HG02852 (cell line): ENCODE measurements at regions not wholly inside any gene's neighbourhood (a gene's known extent, or its start where the extent isn't known, plus 50 kb on each side); places are given as distances from the start of the nearest gene placed in this dataset.
"Not testable (repeated sequence)": the region's sequence is repeated elsewhere in the genome, so short reads cannot be mapped to it uniquely, and the experiment has no call there.

Experiments used
- ATAC-seq: cut with Tn5 transposase; IDR thresholded peaks from one replicate; pipeline ENCODE4 v1.9.1; 2021; ENCODE audit warnings: mild to moderate bottlenecking, moderate library complexity; ENCODE audit not compliant: unreplicated experiment

- ATAC-seq = no peak
Measured at GRCh38 chr9:16267281-16268066, 603.0 kb downstream of the BNC2 start.

GRCh38 chr9:16268067-16268881 is 602.2 kb downstream of the BNC2 start:
- ATAC-seq = no peak

- no peak for ATAC-seq
Measured at GRCh38 chr9:16271967-16272366, 598.5 kb downstream of the BNC2 start.

- ATAC-seq = no peak
Measured at GRCh38 chr9:16272776-16273175, 597.7 kb downstream of the BNC2 start.

- no peak for ATAC-seq
Measured at GRCh38 chr9:16275795-16276624, 594.5 kb downstream of the BNC2 start.

- no peak for ATAC-seq
Measured at GRCh38 chr9:16276866-16277265, 593.6 kb downstream of the BNC2 start.

- no peak for ATAC-seq
Measured at GRCh38 chr9:16277471-16277960, 593.0 kb downstream of the BNC2 start.

GRCh38 chr9:16278326-16278999 is 592.0 kb downstream of the BNC2 start:
- no peak for ATAC-seq

- no peak for ATAC-seq
Measured at GRCh38 chr9:16281707-16282106, 588.8 kb downstream of the BNC2 start.

GRCh38 chr9:16282216-16282615 is 588.3 kb downstream of the BNC2 start:
- no peak for ATAC-seq

- no peak for ATAC-seq
Measured at GRCh38 chr9:16282718-16283117, 587.8 kb downstream of the BNC2 start.

- ATAC-seq = no peak
Measured at GRCh38 chr9:16286160-16286559, 584.3 kb downstream of the BNC2 start.

GRCh38 chr9:16289639-16290038 is 580.8 kb downstream of the BNC2 start:
- no peak for ATAC-seq

GRCh38 chr9:16290169-16290568 is 580.3 kb downstream of the BNC2 start:
- no peak for ATAC-seq

GRCh38 chr9:16291921-16292320 is 578.5 kb downstream of the BNC2 start:
- no peak for ATAC-seq

- ATAC-seq = no peak
Measured at GRCh38 chr9:16293610-16294009, 576.9 kb downstream of the BNC2 start.

GRCh38 chr9:16294133-16294770 is 576.2 kb downstream of the BNC2 start:
- no peak for ATAC-seq

GRCh38 chr9:16294940-16295339 is 575.5 kb downstream of the BNC2 start:
- not testable (repeated sequence) for ATAC-seq

GRCh38 chr9:16299368-16299767 is 571.1 kb downstream of the BNC2 start:
- not testable (repeated sequence) for ATAC-seq

- ATAC-seq = no peak
Measured at GRCh38 chr9:16303506-16303905, 567.0 kb downstream of the BNC2 start.
